Caco-2 (cell line): ENCODE measurements at regions not wholly inside any gene's neighbourhood (a gene's known extent, or its start where the extent isn't known, plus 50 kb on each side); places are given as distances from the start of the nearest gene placed in this dataset.

Experiments used
- BruUV-seq: library from RNA; stranded (reverse); fragments of 400-500 nt; replicated peaks from 2 replicates; lab custom pipeline; 2021; lab: Mats Ljungman, UMichigan
- CTCF ChIA-PET: fragments of 300-600 bp; sonication (Branson Sonifier 250); formaldehyde crosslinking; loops from one replicate; lab custom pipeline; 2022; ENCODE audit warnings: antibody characterized with exemption; lab: Charles Lee
- POLR2A ChIA-PET: fragments of 300-600 bp; sonication (Branson Sonifier 250); formaldehyde crosslinking; loops from one replicate; lab custom pipeline; 2022; ENCODE audit warnings: antibody characterized with exemption; lab: Charles Lee
- DNase-seq, 2 experiments: peaks; one replicate each; pipeline versions ENCODE4 v3.0.0 to v3.0.0-alpha.2; 2020 to 2022
- H3K27me3 ChIP-seq: replicated peaks from 2 replicates; pipeline ENCODE4 v1.6.0; 2011; ENCODE audit warnings: low read length; ENCODE audit not compliant: control insufficient read depth, insufficient read depth
- H3K36me3 ChIP-seq: 2 replicates; pipeline ENCODE4 v1.5.1; 2011; ENCODE audit warnings: low read length; ENCODE audit not compliant: control insufficient read depth, insufficient read depth
- H3K4me1 ChIP-seq: fragments of 250-450 bp; sonication (Bioruptor Pico); 2 replicates; pipeline ENCODE4 v1.5.1; 2020; ENCODE audit warnings: mild to moderate bottlenecking
- H3K4me3 ChIP-seq: 2 replicates; pipeline ENCODE4 v1.5.1; 2011; ENCODE audit warnings: low read depth, mild to moderate bottlenecking, control low read depth, low read length
- H3K9me3 ChIP-seq: fragments of 250-450 bp; sonication (Bioruptor Pico); 2 replicates; pipeline ENCODE4 v1.5.1; 2020; ENCODE audit warnings: mild to moderate bottlenecking, moderate library complexity
- H3K27ac Mint-ChIP-seq: one replicate; pipeline ENCODE4 v1.8.0; 2022; ENCODE audit warnings: mixed read lengths; ENCODE audit not compliant: unreplicated experiment
- H3K27me3 Mint-ChIP-seq: one replicate; pipeline ENCODE4 v1.8.0; 2022; ENCODE audit warnings: mixed read lengths; ENCODE audit not compliant: insufficient read depth, unreplicated experiment
- H3K36me3 Mint-ChIP-seq: one replicate; pipeline ENCODE4 v1.8.0; 2022; ENCODE audit warnings: mild to moderate bottlenecking, mixed read lengths; ENCODE audit not compliant: insufficient read depth, unreplicated experiment
- H3K4me1 Mint-ChIP-seq: one replicate; pipeline ENCODE4 v1.8.0; 2022; ENCODE audit warnings: low read depth, mixed read lengths; ENCODE audit not compliant: unreplicated experiment
- H3K4me3 Mint-ChIP-seq: one replicate; pipeline ENCODE4 v1.8.0; 2022; ENCODE audit warnings: mild to moderate bottlenecking, moderate library complexity, mixed read lengths; ENCODE audit not compliant: unreplicated experiment
- H3K9me3 Mint-ChIP-seq: one replicate; pipeline ENCODE4 v1.8.0; 2022; ENCODE audit warnings: mixed read lengths; ENCODE audit not compliant: unreplicated experiment
- CTCF ChIP-seq, 2 experiments: fragments of 200-600 bp in 1 of 2; IDR thresholded peaks; 1 replicate in 1 of 2; 2 replicates in 1 of 2; pipeline versions ENCODE4 v1.5.1 to v1.8.0; 2011 to 2022; ENCODE audit warnings: antibody characterized with exemption in 1 of 2, control low read depth in 1 of 2, inconsistent platforms in 1 of 2, low read depth in 1 of 2, low read length in 1 of 2, mild to moderate bottlenecking in 1 of 2, moderate library complexity in 1 of 2; ENCODE audit not compliant: insufficient read depth in 1 of 2, severe bottlenecking in 1 of 2, unreplicated experiment in 1 of 2
- intact Hi-C: fragments of 100-400 bp; cut with micrococcal nuclease; formaldehyde crosslinking; loops from one replicate; pipeline ENCODE4 v1.10.0; 2022; ENCODE audit not compliant: unreplicated experiment

- ChIA-PET POLR2A (no interaction called here), CTCF (no interaction called here)
- no peaks in the 10 kb centered on the region for H3K4me1 ChIP-seq
- intact Hi-C loops, result no loop called here
- H3K27me3 ChIP-seq, result no peaks in the 10 kb centered on the region; the same call in 1 of the 2 replicates
- no peak for DNase-seq
- no peaks in the 10 kb centered on the region for H3K36me3 Mint-ChIP-seq
- H3K4me3 Mint-ChIP-seq, result no peak overlapping the region
- H3K36me3 ChIP-seq, result no peaks in the 10 kb centered on the region
- H3K27me3 Mint-ChIP-seq, result no peaks in the 10 kb centered on the region
- H3K27ac Mint-ChIP-seq, result no peak overlapping the region
- H3K4me3 ChIP-seq, result no peak overlapping the region
- H3K9me3 ChIP-seq, result no peaks in the 10 kb centered on the region
- no peaks in the 10 kb centered on the region for H3K4me1 Mint-ChIP-seq
- no peaks in the 10 kb centered on the region for H3K9me3 Mint-ChIP-seq
- no TSS peak for BruUV-seq
- TF ChIP-seq CTCF (IDR thresholded peaks at IDR 0.05; ENCODE audit: insufficient read depth in 1 of 2, low read depth in 1 of 2, low read length in 1 of 2, severe bottlenecking in 1 of 2, unreplicated experiment in 1 of 2), result no peak
Observed at GRCh38 chr7:69452797-69453196, 145.5 kb upstream of the AUTS2 start.

DNA sequence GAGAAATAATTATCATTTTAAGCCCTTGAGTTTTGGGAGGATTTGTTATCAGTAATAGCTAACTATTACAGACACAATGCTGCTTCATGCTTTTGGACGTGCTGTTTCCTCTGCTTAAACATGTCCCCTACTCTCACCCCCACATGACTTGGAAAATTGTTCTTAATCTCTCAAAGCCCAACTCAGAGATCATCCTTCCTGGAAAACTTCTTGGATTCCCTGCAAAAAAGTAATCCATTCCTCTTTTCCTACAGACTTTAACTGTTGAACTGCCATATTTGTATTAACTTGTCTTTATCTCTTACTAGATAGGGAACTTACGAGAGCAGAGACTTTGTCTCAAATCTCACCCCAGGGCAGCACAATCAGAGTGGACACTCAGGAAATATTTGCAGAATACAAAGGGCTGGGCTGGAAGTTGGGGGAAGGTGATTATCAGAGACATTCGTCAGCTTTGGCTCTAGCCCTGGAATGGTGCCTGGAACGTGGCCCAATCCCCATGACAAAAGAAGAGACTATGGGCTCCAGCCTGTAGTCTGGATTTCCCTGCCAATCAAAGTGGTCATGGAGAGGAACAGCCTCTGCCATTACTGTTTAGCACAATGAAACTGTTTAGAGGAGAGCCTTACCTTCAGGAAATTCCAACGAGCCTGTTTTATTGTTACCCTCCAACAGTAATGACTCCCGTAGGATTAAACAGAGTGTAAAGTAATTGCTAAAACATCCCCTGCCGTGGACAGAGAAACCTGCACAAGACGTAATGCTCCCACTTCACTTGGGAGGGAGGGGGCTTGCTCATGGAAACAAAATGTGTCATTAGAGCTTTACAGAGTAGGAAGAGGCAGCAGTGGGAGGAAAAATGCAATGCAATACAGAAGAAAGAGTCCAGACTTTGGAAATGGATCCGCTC lies 140.4 kb upstream of the AUTS2 start:
- no peaks in the 10 kb centered on the region; the same call in 1 of the 2 replicates for H3K27me3 ChIP-seq
- DNase-seq, result no peak
- Mint-ChIP-seq H3K27ac (no peak overlapping the region), H3K4me1 (no peaks in the 10 kb centered on the region), H3K4me3 (no peak overlapping the region), H3K27me3 (no peaks in the 10 kb centered on the region), H3K9me3 (no peaks in the 10 kb centered on the region), H3K36me3 (no peaks in the 10 kb centered on the region)
- intact Hi-C loops, result no loop called here
- H3K36me3 ChIP-seq, result no peaks in the 10 kb centered on the region
- H3K9me3 ChIP-seq, result no peaks in the 10 kb centered on the region
- no peak for TF ChIP-seq CTCF (IDR thresholded peaks at IDR 0.05; ENCODE audit: insufficient read depth in 1 of 2, low read depth in 1 of 2, low read length in 1 of 2, severe bottlenecking in 1 of 2, unreplicated experiment in 1 of 2)
- BruUV-seq, result no TSS peak
- ChIA-PET POLR2A (no interaction called here), CTCF (no interaction called here)
- no peak overlapping the region for H3K4me3 ChIP-seq
- no peaks in the 10 kb centered on the region for H3K4me1 ChIP-seq

GRCh38 chr7:69464035-69464434 lies 134.2 kb upstream of the AUTS2 start:
- BruUV-seq, result no TSS peak

More at GRCh38 chr7:69464035-69464434, 134.2 kb upstream of the AUTS2 start:
- ChIA-PET CTCF (no interaction called here), POLR2A (no interaction called here)
- Histone ChIP-seq H3K4me1 (no peaks in the 10 kb centered on the region), H3K4me3 (no peak overlapping the region), H3K36me3 (no peaks in the 10 kb centered on the region), H3K27me3 (no peaks in the 10 kb centered on the region), H3K9me3 (no peaks in the 10 kb centered on the region)
- intact Hi-C loops, result no loop called here
- no peak for TF ChIP-seq CTCF (IDR thresholded peaks at IDR 0.05; ENCODE audit: insufficient read depth in 1 of 2, low read depth in 1 of 2, low read length in 1 of 2, severe bottlenecking in 1 of 2, unreplicated experiment in 1 of 2)
- no peak overlapping the region for H3K27ac Mint-ChIP-seq
- no peak for DNase-seq
- no peaks in the 10 kb centered on the region for H3K4me1 Mint-ChIP-seq
- H3K36me3 Mint-ChIP-seq, result no peaks in the 10 kb centered on the region
- H3K9me3 Mint-ChIP-seq, result no peaks in the 10 kb centered on the region
- no peak overlapping the region for H3K4me3 Mint-ChIP-seq
- no peaks in the 10 kb centered on the region for H3K27me3 Mint-ChIP-seq
